H1 (cell line): ENCODE measurements at regions not wholly inside any gene's neighbourhood (a gene's known extent, or its start where the extent isn't known, plus 50 kb on each side); places are given as distances from the start of the nearest gene placed in this dataset.

Source experiments
- CTCF ChIA-PET: fragments of 300-600 bp; sonication (Branson Sonifier 250); formaldehyde crosslinking; loops from one replicate; lab custom pipeline; 2021; ENCODE audit not compliant: partially characterized antibody; lab: Charles Lee
- POLR2A ChIA-PET: fragments of 300-600 bp; sonication (Branson Sonifier 250); formaldehyde crosslinking; loops from one replicate; lab custom pipeline; 2021; ENCODE audit warnings: inconsistent platforms; ENCODE audit not compliant: partially characterized antibody; lab: Charles Lee
- DNase-seq, 2 experiments: peaks; one replicate each; pipeline versions ENCODE4 v3.0.0 to v3.0.0-alpha.2; 2010 to 2022; ENCODE audit warnings: low spot score in 2 of 2, low read depth in 1 of 2, mixed read lengths in 1 of 2
- FAIRE-seq: peaks from 2 replicates; lab custom pipeline; 2011; peaks lifted over from hg19 to GRCh38; lab: Jason Lieb, UNC
- H2AFZ ChIP-seq: 2 replicates; pipeline ENCODE4 v1.8.1; 2012; ENCODE audit warnings: low read length, inconsistent platforms
- H2AK5ac ChIP-seq: 2 replicates; pipeline ENCODE4 v1.6.1; 2013; ENCODE audit warnings: low read depth, low read length
- H2BK120ac ChIP-seq: replicated peaks from 2 replicates; pipeline ENCODE3; 2013; ENCODE audit warnings: low read depth, low read length, inconsistent platforms
- H2BK12ac ChIP-seq: 2 replicates; pipeline ENCODE4 v1.6.1; 2013; ENCODE audit warnings: low read depth, low read length
- H2BK15ac ChIP-seq: 2 replicates; pipeline ENCODE4 v1.6.1; 2013; ENCODE audit warnings: low read length
- H2BK20ac ChIP-seq: 2 replicates; pipeline ENCODE4 v1.6.1; 2013; ENCODE audit warnings: low read length
- H2BK5ac ChIP-seq: 2 replicates; pipeline ENCODE4 v1.6.1; 2013; ENCODE audit warnings: low read depth, low read length
- H3K14ac ChIP-seq: 2 replicates; pipeline ENCODE4 v1.6.1; 2013; ENCODE audit warnings: inconsistent platforms; ENCODE audit not compliant: insufficient read length
- H3K18ac ChIP-seq: 2 replicates; pipeline ENCODE4 v1.6.1; 2013; ENCODE audit warnings: low read length; ENCODE audit errors: extremely low read depth
- H3K23ac ChIP-seq: 2 replicates; pipeline ENCODE4 v1.6.1; 2013; ENCODE audit warnings: inconsistent platforms; ENCODE audit not compliant: insufficient read length
- H3K23me2 ChIP-seq: 2 replicates; pipeline ENCODE4 v1.6.1; 2013; ENCODE audit warnings: low read depth, low read length
- H3K27ac ChIP-seq: 2 replicates; pipeline ENCODE4 v1.6.1; 2011; ENCODE audit warnings: low read depth, low read length, inconsistent platforms
- H3K27me3 ChIP-seq, 4 experiments: replicated peaks in 1 of 4; 1 replicate in 1 of 4; 2 replicates in 3 of 4; pipeline versions ENCODE4 v1.6.1 to v1.8.1; 2011 to 2013; ENCODE audit warnings: low read length in 3 of 4, mild to moderate bottlenecking in 3 of 4, inconsistent platforms in 2 of 4, mixed read lengths in 2 of 4, moderate library complexity in 1 of 4; ENCODE audit not compliant: control insufficient read depth in 3 of 4, insufficient read depth in 3 of 4; ENCODE audit errors: extremely low read depth in 1 of 4
- H3K36me3 ChIP-seq, 4 experiments: 2 replicates each; pipeline versions ENCODE4 v1.6.1 to v1.8.1; 2011 to 2013; ENCODE audit warnings: mild to moderate bottlenecking in 4 of 4, low read length in 3 of 4, moderate library complexity in 2 of 4, control low read depth in 1 of 4, inconsistent platforms in 1 of 4; ENCODE audit not compliant: insufficient read depth in 4 of 4, control insufficient read depth in 2 of 4
- H3K4ac ChIP-seq: replicated peaks from 2 replicates; pipeline ENCODE3; 2013; ENCODE audit warnings: low read length, low read depth, mixed read lengths, inconsistent platforms; ENCODE audit not compliant: insufficient read length
- H3K4me1 ChIP-seq, 4 experiments: replicated peaks in 1 of 4; 1 replicate in 1 of 4; 2 replicates in 3 of 4; pipeline versions ENCODE4 v1.6.1 to v1.8.1; 2011 to 2013; ENCODE audit warnings: low read length in 3 of 4, inconsistent platforms in 2 of 4, mixed read lengths in 1 of 4; ENCODE audit not compliant: insufficient read depth in 4 of 4, control insufficient read depth in 3 of 4
- H3K4me2 ChIP-seq, 2 experiments: 2 replicates each; pipeline versions ENCODE4 v1.6.1 to v1.8.1; 2011 to 2013; ENCODE audit warnings: low read depth in 2 of 2, low read length in 2 of 2, control low read depth in 1 of 2, inconsistent platforms in 1 of 2, mild to moderate bottlenecking in 1 of 2; ENCODE audit not compliant: insufficient read depth in 1 of 2
- H3K4me3 ChIP-seq, 4 experiments: fragments of 200-600, 300-600 bp in 1 of 4; sonication (generic), shearing (Covaris generic), sonication (Bioruptor Twin) in 1 of 4; 2 replicates each; pipeline versions ENCODE4 v1.5.1 to v1.8.1; 2011 to 2016; ENCODE audit warnings: low read length in 4 of 4, low read depth in 3 of 4, control low read depth in 2 of 4, inconsistent platforms in 2 of 4, mild to moderate bottlenecking in 2 of 4, mixed read lengths in 1 of 4, moderate library complexity in 1 of 4; ENCODE audit not compliant: insufficient read depth in 2 of 4; ENCODE audit errors: extremely low read depth in 1 of 4
- H3K56ac ChIP-seq: replicated peaks from 2 replicates; pipeline ENCODE3; 2013; ENCODE audit warnings: low read depth, mild to moderate bottlenecking, mixed read lengths, low read length, inconsistent platforms; ENCODE audit not compliant: insufficient read length
- H3K79me1 ChIP-seq: 2 replicates; pipeline ENCODE4 v1.6.1; 2013; ENCODE audit warnings: low read depth, low read length, control low read depth
- H3K79me2 ChIP-seq, 2 experiments: 2 replicates each; pipeline versions ENCODE4 v1.6.1 to v1.8.1; 2012 to 2013; ENCODE audit warnings: low read length in 2 of 2, mild to moderate bottlenecking in 2 of 2, inconsistent platforms in 1 of 2; ENCODE audit not compliant: insufficient read depth in 2 of 2, control insufficient read depth in 1 of 2
- H3K9ac ChIP-seq, 4 experiments: replicated peaks in 1 of 4; 1 replicate in 1 of 4; 2 replicates in 3 of 4; pipeline versions ENCODE4 v1.6.1 to v1.8.1; 2011 to 2013; ENCODE audit warnings: low read depth in 3 of 4, low read length in 3 of 4, control low read depth in 2 of 4, mild to moderate bottlenecking in 2 of 4, moderate library complexity in 2 of 4, inconsistent platforms in 1 of 4; ENCODE audit errors: extremely low read depth in 1 of 4
- H3K9me3 ChIP-seq, 2 experiments: 2 replicates each; pipeline versions ENCODE4 v1.6.1 to v1.8.1; 2012 to 2013; ENCODE audit warnings: mild to moderate bottlenecking in 2 of 2, moderate library complexity in 2 of 2, control low read depth in 1 of 2, inconsistent platforms in 1 of 2, low read depth in 1 of 2, low read length in 1 of 2, mixed read lengths in 1 of 2; ENCODE audit not compliant: insufficient read depth in 2 of 2
- H4K20me1 ChIP-seq, 2 experiments: replicated peaks in 1 of 2; 2 replicates each; pipeline versions ENCODE3 to v1.8.1; 2011 to 2013; ENCODE audit warnings: inconsistent platforms in 2 of 2, low read length in 2 of 2, mild to moderate bottlenecking in 1 of 2; ENCODE audit not compliant: insufficient read depth in 2 of 2, control insufficient read depth in 1 of 2
- H4K5ac ChIP-seq: 2 replicates; pipeline ENCODE4 v1.6.1; 2013; ENCODE audit warnings: low read length, low read depth, mixed read lengths, inconsistent platforms; ENCODE audit not compliant: insufficient read length
- H4K8ac ChIP-seq: 2 replicates; pipeline ENCODE4 v1.8.0; 2013; ENCODE audit warnings: mild to moderate bottlenecking, moderate library complexity, low read length, inconsistent platforms; ENCODE audit not compliant: insufficient read depth; ENCODE audit errors: extremely low read depth
- H4K91ac ChIP-seq: replicated peaks from 2 replicates; pipeline ENCODE3; 2013; ENCODE audit warnings: low read length, mixed read lengths, inconsistent platforms; ENCODE audit not compliant: insufficient read length
- BACH1 ChIP-seq: IDR thresholded peaks from 2 replicates; pipeline ENCODE4 v1.6.1; 2012; ENCODE audit warnings: low read length, improper control_type of control experiment
- CEBPB ChIP-seq: IDR thresholded peaks from 2 replicates; pipeline ENCODE4 v1.6.1; 2012; ENCODE audit warnings: low read depth, low read length
- CHD1 ChIP-seq: IDR thresholded peaks from 2 replicates; pipeline ENCODE4 v1.6.1; 2012; ENCODE audit warnings: low read depth, low read length, improper control_type of control experiment
- SRF ChIP-seq: IDR thresholded peaks from 2 replicates; pipeline ENCODE4 v1.6.1; 2011; ENCODE audit warnings: mild to moderate bottlenecking, low read depth, low read length, moderate library complexity
- WGBS, 2 experiments: shearing (Covaris generic) in 1 of 2; methylation state at CpG; one replicate each; pipeline versions ENCODE4 v1.1.6 to v1.1.7; 2013 to 2015; ENCODE audit warnings: low lambda C conversion rate in 2 of 2, mixed read lengths in 2 of 2, inconsistent platforms in 1 of 2, low coverage in 1 of 2, missing lambda C conversion rate in 1 of 2; ENCODE audit not compliant: insufficient replicate concordance in 2 of 2, insufficient coverage in 1 of 2, insufficient read length in 1 of 2; ENCODE audit errors: extremely low coverage in 1 of 2, missing lambda C conversion rate in 1 of 2; 5-methylcytosine and 5-hydroxymethylcytosine counted together
- TF ChIP-seq, protein P1 (sequence below): IDR thresholded peaks from 2 replicates; pipeline ENCODE4 v1.6.1; 2012; ENCODE audit warnings: inconsistent platforms
- TF ChIP-seq, protein P2 (sequence below): IDR thresholded peaks from 2 replicates; pipeline ENCODE4 v1.6.1; 2012; ENCODE audit warnings: low read length, inconsistent platforms

DNA sequence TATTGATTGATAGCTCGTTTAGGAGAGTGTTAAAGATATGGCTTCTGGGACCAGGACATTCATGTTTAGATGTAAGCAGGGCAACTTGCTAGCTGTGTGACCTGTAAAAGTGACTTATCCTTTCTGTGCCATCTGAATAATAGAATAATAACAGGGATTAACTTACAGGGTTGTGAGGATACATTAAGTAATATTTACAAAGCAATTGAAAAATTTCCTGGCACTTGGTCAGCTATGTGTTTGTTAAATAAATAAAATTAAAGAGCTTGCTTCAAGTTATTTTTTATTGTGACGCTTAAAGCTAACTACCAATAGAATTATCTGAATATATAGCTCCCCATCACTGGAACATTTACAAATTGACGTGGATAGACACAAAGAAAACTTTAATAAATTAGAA, 287.9 kb upstream of the CDIN1 start:
- Histone ChIP-seq H3K18ac (no peak overlapping the region), H3K27ac (no peak overlapping the region), H3K14ac (no peak overlapping the region), H2BK12ac (no peak overlapping the region), H2BK5ac (no peak overlapping the region), H3K56ac (no peak overlapping the region), H2AK5ac (no peak overlapping the region), H2BK120ac (no peak overlapping the region), H3K4me2 (no peak overlapping the region), H3K36me3 (no peaks in the 10 kb centered on the region), H2BK15ac (no peak overlapping the region), H3K23me2 (no peaks in the 10 kb centered on the region), H3K27me3 (no peaks in the 10 kb centered on the region), H2BK20ac (no peak overlapping the region), H3K9ac (no peak overlapping the region), H3K79me2 (no peaks in the 10 kb centered on the region), H2AFZ (no peak overlapping the region), H4K20me1 (no peaks in the 10 kb centered on the region), H3K23ac (no peak overlapping the region), H4K8ac (no peak overlapping the region), H3K4ac (no peak overlapping the region), H3K79me1 (no peaks in the 10 kb centered on the region), H3K4me3 (no peak overlapping the region), H4K91ac (no peak overlapping the region), H3K4me1 (peaks cover 3 to 6% (median 5%) of the 10 kb centered on the region in 4 experiments; a peak in 3 of 7 replicates), H4K5ac (no peak overlapping the region), H3K9me3 (no peaks in the 10 kb centered on the region)
- CTCF ChIA-PET, result interaction anchor here (0.7 to 1.5 kb wide), 2 partner anchors 12 to 184 kb away, joined by 3 to 4 read pairs; no protein-coding TSS in a partner anchor
- TF ChIP-seq CHD1, result no peak
- TF ChIP-seq, protein P1, sequence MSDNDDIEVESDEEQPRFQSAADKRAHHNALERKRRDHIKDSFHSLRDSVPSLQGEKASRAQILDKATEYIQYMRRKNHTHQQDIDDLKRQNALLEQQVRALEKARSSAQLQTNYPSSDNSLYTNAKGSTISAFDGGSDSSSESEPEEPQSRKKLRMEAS, result no peak
- TF ChIP-seq, protein P2, sequence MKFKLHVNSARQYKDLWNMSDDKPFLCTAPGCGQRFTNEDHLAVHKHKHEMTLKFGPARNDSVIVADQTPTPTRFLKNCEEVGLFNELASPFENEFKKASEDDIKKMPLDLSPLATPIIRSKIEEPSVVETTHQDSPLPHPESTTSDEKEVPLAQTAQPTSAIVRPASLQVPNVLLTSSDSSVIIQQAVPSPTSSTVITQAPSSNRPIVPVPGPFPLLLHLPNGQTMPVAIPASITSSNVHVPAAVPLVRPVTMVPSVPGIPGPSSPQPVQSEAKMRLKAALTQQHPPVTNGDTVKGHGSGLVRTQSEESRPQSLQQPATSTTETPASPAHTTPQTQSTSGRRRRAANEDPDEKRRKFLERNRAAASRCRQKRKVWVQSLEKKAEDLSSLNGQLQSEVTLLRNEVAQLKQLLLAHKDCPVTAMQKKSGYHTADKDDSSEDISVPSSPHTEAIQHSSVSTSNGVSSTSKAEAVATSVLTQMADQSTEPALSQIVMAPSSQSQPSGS, result no peak
- no peak for TF ChIP-seq SRF
- TF ChIP-seq BACH1, result no peak
- no peak for TF ChIP-seq CEBPB
- FAIRE-seq, result no peak
- 85% methylated on average over 3 of the region's 3 CpGs; no CpG with 5 or more reads in 1 of the 2 experiments for WGBS, 2 experiments
- POLR2A ChIA-PET, result no interaction called here
- no peak for DNase-seq
